CD14-positive monocyte (primary cell): ENCODE measurements at regions not wholly inside any gene's neighbourhood (a gene's known extent, or its start where the extent isn't known, plus 50 kb on each side); places are given as distances from the start of the nearest gene placed in this dataset.

Experiments
- DNase-seq, 3 donors: peaks; one replicate each; pipeline ENCODE4 v3.0.0-alpha.2; 2011 to 2022
- H2AFZ ChIP-seq: 2 replicates; pipeline ENCODE4 v1.6.0; 2012; ENCODE audit warnings: mild to moderate bottlenecking, low read depth, low read length, inconsistent platforms; ENCODE audit not compliant: insufficient read depth, poor library complexity, severe bottlenecking
- H3K27ac ChIP-seq, 2 donors: 1 replicate in 1 of 2; 2 replicates in 1 of 2; pipeline ENCODE4 v1.5.1; 2012 to 2013; ENCODE audit warnings: low read length in 2 of 2, control low read depth in 1 of 2, inconsistent platforms in 1 of 2, low read depth in 1 of 2, mild to moderate bottlenecking in 1 of 2
- H3K27me3 ChIP-seq, 2 donors: one replicate each; pipeline versions ENCODE4 v1.6.0 to v1.6.1; 2011 to 2013; ENCODE audit warnings: low read length in 2 of 2; ENCODE audit not compliant: control insufficient read depth in 2 of 2, insufficient read depth in 2 of 2
- H3K36me3 ChIP-seq, 2 donors: replicated peaks in 1 of 2; 1 replicate in 1 of 2; 2 replicates in 1 of 2; pipeline versions ENCODE4 v1.5.1 to v1.6.1; 2012 to 2013; ENCODE audit warnings: low read length in 2 of 2, control low read depth in 1 of 2, inconsistent platforms in 1 of 2, mild to moderate bottlenecking in 1 of 2; ENCODE audit not compliant: insufficient read depth in 2 of 2, control insufficient read depth in 1 of 2
- H3K4me1 ChIP-seq, 2 donors: 1 replicate in 1 of 2; 2 replicates in 1 of 2; pipeline versions ENCODE4 v1.5.1 to v1.6.1; 2012 to 2013; ENCODE audit warnings: low read length in 2 of 2, control low read depth in 1 of 2, inconsistent platforms in 1 of 2, mild to moderate bottlenecking in 1 of 2, moderate library complexity in 1 of 2; ENCODE audit not compliant: insufficient read depth in 2 of 2, control insufficient read depth in 1 of 2
- H3K4me2 ChIP-seq: replicated peaks from 2 replicates; pipeline ENCODE3; 2012; ENCODE audit warnings: low read length, moderate library complexity, mild to moderate bottlenecking; ENCODE audit not compliant: poor library complexity, severe bottlenecking; ENCODE audit errors: extremely low read depth
- H3K4me3 ChIP-seq, 3 experiments: fragments of 200-600 bp in 1 of 3; sonication (generic) in 1 of 3; replicated peaks in 1 of 3; 1 replicate in 2 of 3; 2 replicates in 1 of 3; pipeline ENCODE4 v1.5.1; 2011 to 2013; ENCODE audit warnings: low read length in 3 of 3, mild to moderate bottlenecking in 3 of 3, control low read depth in 2 of 3, low read depth in 2 of 3, inconsistent platforms in 1 of 3, moderate library complexity in 1 of 3
- H3K79me2 ChIP-seq: 2 replicates; pipeline ENCODE4 v1.6.0; 2012; ENCODE audit warnings: mild to moderate bottlenecking, control low read depth, inconsistent platforms, low read length, moderate library complexity; ENCODE audit not compliant: insufficient read depth
- H3K9ac ChIP-seq: 2 replicates; pipeline ENCODE4 v1.6.0; 2017; ENCODE audit warnings: low read length, mild to moderate bottlenecking; ENCODE audit not compliant: insufficient read depth, poor library complexity, severe bottlenecking
- H3K9me3 ChIP-seq, 2 donors: replicated peaks in 1 of 2; 1 replicate in 1 of 2; 2 replicates in 1 of 2; pipeline versions ENCODE4 v1.5.1 to v1.6.1; 2012 to 2013; ENCODE audit warnings: low read length in 2 of 2, control low read depth in 1 of 2; ENCODE audit not compliant: control insufficient read depth in 1 of 2, insufficient read depth in 1 of 2
- H4K20me1 ChIP-seq: 2 replicates; pipeline ENCODE4 v1.6.0; 2012; ENCODE audit warnings: mild to moderate bottlenecking, low read length, control low read depth, moderate library complexity; ENCODE audit not compliant: insufficient read depth
- H3K27ac Mint-ChIP-seq, 7 donors: one replicate each; pipeline ENCODE4 v1.8.0; 2020; ENCODE audit warnings: mild to moderate bottlenecking in 7 of 7, mixed read lengths in 7 of 7, moderate library complexity in 6 of 7, inconsistent platforms in 2 of 7
- H3K27me3 Mint-ChIP-seq, 3 donors: one replicate each; pipeline ENCODE4 v1.8.0; 2021 to 2022; ENCODE audit warnings: low read depth in 3 of 3, mild to moderate bottlenecking in 3 of 3, mixed read lengths in 3 of 3, moderate library complexity in 3 of 3, inconsistent platforms in 1 of 3
- H3K36me3 Mint-ChIP-seq, 2 donors: one replicate each; pipeline ENCODE4 v1.8.0; 2020; ENCODE audit warnings: mixed read lengths in 2 of 2, inconsistent platforms in 1 of 2, mild to moderate bottlenecking in 1 of 2
- H3K4me1 Mint-ChIP-seq: one replicate; pipeline ENCODE4 v1.8.0; 2020; ENCODE audit warnings: mild to moderate bottlenecking, mixed read lengths
- H3K4me3 Mint-ChIP-seq, 2 donors: one replicate each; pipeline ENCODE4 v1.8.0; 2020; ENCODE audit warnings: mild to moderate bottlenecking in 2 of 2, mixed read lengths in 2 of 2, moderate library complexity in 1 of 2
- H3K9me3 Mint-ChIP-seq, 7 donors: one replicate each; pipeline ENCODE4 v1.8.0; 2020 to 2022; ENCODE audit warnings: mixed read lengths in 7 of 7, mild to moderate bottlenecking in 6 of 7, moderate library complexity in 6 of 7, inconsistent platforms in 2 of 7
- whole genome bisulfite sequencing: methylation state at CpG from one replicate; pipeline ENCODE4 v1.1.5; 2013; ENCODE audit warnings: missing lambda C conversion rate; ENCODE audit not compliant: insufficient coverage; 5-methylcytosine and 5-hydroxymethylcytosine counted together
- intact Hi-C, 2 donors: fragments of 100-400 bp; cut with micrococcal nuclease; formaldehyde crosslinking; loops; one replicate each; pipeline versions ENCODE4 v1.15.0 to v1.15.1; 2023
- TF ChIP-seq, protein P1 (sequence below): fragments of 200-600 bp; IDR thresholded peaks from one replicate; pipeline ENCODE4 v1.8.0; 2022; ENCODE audit warnings: antibody characterized with exemption, mild to moderate bottlenecking

DNA sequence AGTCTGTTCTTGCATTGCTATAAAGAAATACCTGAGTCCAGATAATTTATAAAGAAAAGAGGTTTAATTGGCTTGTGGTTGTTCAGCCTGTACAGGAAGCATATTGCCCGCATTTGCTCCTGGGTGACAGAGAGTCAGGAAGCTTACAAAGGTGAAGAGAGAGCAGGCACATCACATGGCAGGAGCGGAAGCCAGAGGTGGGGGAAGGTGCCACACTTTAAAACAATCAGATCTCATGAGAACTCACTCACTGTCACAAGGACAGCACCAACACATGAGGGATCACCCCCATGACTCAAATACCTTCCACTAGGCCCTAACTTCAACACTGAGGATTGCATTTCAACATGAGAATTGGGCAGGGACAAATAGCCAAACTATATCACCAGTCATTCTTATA, 124.8 kb upstream of the COL5A2 start:
- no peak overlapping the region for H3K4me3 ChIP-seq
- H3K4me2 ChIP-seq, result no peak overlapping the region
- H3K36me3 ChIP-seq, result no peaks in the 10 kb centered on the region
- Mint-ChIP-seq H3K9me3 (peaks cover 0 to 2% (median 0%) of the 10 kb centered on the region in 7 donors), H3K36me3 (no peaks in the 10 kb centered on the region), H3K27ac (no peak overlapping the region), H3K4me3 (no peak overlapping the region), H3K4me1 (no peaks in the 10 kb centered on the region), H3K27me3 (peaks cover 0 to 2% (median 0%) of the 10 kb centered on the region in 3 donors)
- no peaks in the 10 kb centered on the region for H3K27me3 ChIP-seq
- H3K79me2 ChIP-seq, result no peaks in the 10 kb centered on the region
- H3K9ac ChIP-seq, result no peak overlapping the region
- 40% methylated on average over 1 of the region's 2 CpGs for WGBS
- intact Hi-C loops, result no loop called here
- TF ChIP-seq, protein P1, sequence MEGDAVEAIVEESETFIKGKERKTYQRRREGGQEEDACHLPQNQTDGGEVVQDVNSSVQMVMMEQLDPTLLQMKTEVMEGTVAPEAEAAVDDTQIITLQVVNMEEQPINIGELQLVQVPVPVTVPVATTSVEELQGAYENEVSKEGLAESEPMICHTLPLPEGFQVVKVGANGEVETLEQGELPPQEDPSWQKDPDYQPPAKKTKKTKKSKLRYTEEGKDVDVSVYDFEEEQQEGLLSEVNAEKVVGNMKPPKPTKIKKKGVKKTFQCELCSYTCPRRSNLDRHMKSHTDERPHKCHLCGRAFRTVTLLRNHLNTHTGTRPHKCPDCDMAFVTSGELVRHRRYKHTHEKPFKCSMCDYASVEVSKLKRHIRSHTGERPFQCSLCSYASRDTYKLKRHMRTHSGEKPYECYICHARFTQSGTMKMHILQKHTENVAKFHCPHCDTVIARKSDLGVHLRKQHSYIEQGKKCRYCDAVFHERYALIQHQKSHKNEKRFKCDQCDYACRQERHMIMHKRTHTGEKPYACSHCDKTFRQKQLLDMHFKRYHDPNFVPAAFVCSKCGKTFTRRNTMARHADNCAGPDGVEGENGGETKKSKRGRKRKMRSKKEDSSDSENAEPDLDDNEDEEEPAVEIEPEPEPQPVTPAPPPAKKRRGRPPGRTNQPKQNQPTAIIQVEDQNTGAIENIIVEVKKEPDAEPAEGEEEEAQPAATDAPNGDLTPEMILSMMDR, result no peak
- no peaks in the 10 kb centered on the region for H3K9me3 ChIP-seq
- no peak for DNase-seq
- no peaks in the 10 kb centered on the region for H3K4me1 ChIP-seq
- no peak overlapping the region for H3K27ac ChIP-seq
- H2AFZ ChIP-seq, result no peak overlapping the region
- no peaks in the 10 kb centered on the region for H4K20me1 ChIP-seq

DNA sequence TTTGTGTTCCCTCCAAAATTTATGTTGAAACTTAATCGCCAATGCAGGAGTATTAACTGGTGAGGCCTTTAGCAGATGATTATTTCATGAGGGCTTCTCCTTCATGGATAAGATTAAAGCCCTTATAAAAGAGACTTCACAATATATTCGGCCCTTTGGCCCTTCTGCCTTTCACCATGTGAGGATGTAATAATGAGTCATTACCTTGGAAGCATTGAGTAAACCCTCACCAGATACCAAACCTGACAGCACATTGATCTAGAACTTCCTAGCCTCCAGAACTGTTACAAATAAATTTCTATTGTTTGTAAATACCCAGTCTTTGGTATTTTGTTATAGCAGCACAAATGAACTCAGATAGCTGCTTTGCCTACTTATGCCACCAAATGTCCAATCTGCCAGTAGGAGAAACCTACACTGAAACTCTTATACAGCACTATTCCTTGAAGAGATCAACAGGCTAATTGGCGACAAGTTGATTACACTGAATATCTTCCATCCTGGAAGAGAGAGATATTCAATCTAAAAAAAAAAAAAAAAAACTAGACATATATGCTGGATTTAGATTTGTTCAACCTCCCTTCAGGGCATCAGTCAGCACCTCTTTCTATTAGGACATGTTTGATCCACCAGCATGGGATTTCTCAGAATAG, 125.9 kb upstream of the COL5A2 start:
- WGBS, result no CpG with 5 or more reads among the region's 3 CpGs
- Mint-ChIP-seq H3K27me3 (peaks cover 0 to 2% (median 0%) of the 10 kb centered on the region in 3 donors), H3K36me3 (no peaks in the 10 kb centered on the region), H3K27ac (no peak overlapping the region), H3K4me1 (no peaks in the 10 kb centered on the region), H3K9me3 (peaks cover 0 to 2% (median 0%) of the 10 kb centered on the region in 7 donors), H3K4me3 (no peak overlapping the region)
- intact Hi-C loops, result no loop called here
- no peaks in the 10 kb centered on the region for H4K20me1 ChIP-seq
- no peak overlapping the region for H3K4me2 ChIP-seq
- H3K79me2 ChIP-seq, result no peaks in the 10 kb centered on the region
- H3K4me3 ChIP-seq, result no peak overlapping the region
- no peak overlapping the region for H3K9ac ChIP-seq
- H3K36me3 ChIP-seq, result no peaks in the 10 kb centered on the region
- H3K27ac ChIP-seq, result no peak overlapping the region
- DNase-seq, result no peak
- H3K9me3 ChIP-seq, result no peaks in the 10 kb centered on the region
- no peaks in the 10 kb centered on the region for H3K27me3 ChIP-seq
- TF ChIP-seq, protein P1, result no peak
- H3K4me1 ChIP-seq, result no peaks in the 10 kb centered on the region
- H2AFZ ChIP-seq, result no peak overlapping the region
